ENCODE measurements at regions not wholly inside any gene's neighbourhood (a gene's known extent, or its start where the extent isn't known, plus 50 kb on each side); places are given as distances from the start of the nearest gene placed in this dataset.

DNA sequence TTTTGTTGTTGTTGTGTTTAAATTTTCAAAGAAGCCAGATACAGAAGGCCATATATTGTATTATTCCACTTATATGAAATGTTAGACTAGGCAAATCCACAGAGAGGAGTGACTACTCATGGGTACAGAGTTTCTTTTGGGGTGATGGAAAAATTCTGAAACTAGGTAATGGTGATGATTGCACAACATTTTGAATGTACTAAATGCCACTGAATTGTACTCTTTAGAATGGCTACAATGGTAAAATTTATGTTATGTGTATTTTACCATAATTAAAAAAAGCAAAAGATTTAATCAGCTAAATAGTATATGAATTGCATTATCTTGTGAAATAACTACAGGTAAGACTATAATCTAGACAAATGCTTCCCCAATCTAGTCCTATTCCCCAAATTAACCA is 733.6 kb upstream of the TMEM132C start:
- no peak for DNase-seq (ENCODE audit: low spot score)

DNA sequence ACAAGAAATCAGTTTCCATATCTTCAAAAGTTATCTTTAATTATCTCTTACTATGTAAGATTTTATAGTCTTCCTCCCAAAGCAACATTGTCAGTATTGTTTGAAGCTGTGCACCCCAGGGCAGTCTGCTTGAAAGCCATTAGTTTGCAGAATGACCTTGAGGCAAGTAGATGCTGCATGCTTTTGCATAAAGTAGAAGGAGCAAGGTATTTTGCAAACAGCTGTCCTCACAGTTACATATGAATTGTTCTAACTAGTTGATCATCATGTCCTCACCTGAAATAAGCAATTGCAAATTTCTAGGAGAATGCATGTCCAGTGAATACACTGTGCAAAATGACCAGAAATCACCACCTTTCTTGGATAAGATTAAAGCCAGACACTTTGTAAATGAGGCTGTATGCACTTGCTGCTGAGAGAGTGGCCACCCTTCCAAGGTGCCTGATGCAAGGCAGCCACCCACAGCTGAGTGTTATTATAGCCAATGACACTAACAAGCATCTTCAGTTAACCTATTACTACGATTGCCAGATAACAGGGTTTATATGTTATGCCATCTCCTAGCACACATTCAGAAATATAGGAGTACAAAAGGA is 730.0 kb upstream of the TMEM132C start:
- no peak for DNase-seq (ENCODE audit: low spot score)

DNA sequence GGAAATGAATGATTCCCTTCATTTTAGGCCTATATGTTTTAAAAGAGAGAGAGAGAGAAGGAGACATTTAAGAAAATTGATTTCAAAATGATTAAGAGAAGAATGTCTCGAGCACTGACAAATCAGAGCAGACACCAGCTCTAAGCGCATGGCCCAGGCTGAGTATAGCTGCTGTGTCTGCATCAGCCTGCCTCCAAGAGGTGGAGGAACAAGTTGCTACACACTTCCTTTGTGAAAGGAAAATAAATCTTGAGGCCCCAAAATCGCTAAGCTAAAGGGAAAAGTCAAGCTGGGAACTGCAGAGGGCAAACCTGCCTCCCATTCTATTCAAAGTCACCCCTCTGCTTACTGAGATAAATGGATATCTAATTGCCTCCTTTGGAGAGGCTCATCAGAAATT is 728.7 kb upstream of the TMEM132C start:
- DNase-seq (ENCODE audit: low spot score), result no peak

DNA sequence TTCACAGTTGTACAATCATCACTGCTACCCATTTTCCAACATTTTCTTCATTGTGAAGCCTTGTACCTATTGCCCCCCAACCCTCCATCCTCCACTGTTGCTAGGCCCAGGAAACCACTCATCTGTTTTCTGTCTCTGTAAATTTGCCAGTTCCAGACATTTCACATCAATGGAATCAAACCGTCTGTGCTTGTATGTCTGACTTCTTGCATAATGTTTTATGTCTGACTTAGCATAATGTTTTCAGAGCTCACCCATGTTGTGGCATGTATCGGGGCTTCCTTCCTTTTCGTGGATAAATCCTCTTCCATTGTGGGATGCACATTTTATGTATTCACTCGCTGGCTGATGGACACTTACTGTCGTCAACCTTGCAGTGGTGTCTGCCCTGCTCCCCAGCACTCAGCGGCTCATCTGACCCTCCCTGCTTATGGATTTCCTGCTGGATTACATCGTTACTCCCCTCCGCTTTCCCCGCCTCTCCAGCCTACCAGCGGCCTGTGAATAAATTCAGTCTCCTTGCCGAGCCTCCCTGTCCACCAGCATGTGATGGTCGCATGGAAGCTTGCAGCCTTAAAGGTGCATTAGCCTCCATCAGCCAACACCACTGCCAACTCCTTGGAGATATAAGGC is 727.6 kb upstream of the TMEM132C start:
- no peak for DNase-seq (ENCODE audit: low spot score)

DNA sequence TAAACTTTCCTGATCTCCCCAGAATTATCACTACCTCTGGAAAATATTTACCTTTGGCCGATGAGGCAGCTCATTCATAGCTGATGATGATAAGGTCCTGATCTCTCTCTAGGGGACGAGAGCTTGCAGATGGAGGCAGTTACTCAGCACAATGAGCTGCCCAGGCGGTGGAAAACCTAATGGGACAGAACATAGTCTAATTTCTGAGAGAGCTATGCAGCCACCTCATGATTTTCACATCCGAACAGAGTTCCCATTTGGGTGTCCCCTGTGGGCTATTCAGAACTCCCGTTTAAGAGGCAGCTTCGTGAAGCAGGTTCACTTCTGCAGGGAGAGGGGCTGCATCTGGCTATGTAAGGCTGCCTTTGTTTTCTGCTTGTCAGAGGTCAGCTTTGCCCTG is 724.6 kb upstream of the TMEM132C start:
- no peak for DNase-seq (ENCODE audit: low spot score)

DNA sequence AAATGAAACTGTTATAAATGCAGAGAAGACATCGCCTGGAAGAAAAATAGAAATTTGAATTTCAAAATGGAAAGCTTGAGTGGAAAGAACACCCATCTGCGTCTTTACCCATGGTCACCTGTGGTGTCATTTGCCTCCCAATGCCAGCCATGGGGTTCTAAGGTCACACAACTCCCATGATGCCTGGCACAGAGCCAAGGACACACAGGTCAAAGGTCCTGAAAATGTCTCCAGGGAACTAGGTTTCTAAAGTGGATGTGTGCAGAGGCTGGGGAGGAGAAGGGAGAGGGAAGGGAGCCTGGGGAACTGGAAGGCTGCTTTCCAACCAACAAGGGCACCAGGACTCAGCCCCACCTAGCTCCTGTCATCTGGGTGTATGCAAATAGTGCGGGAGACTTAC is 724.0 kb upstream of the TMEM132C start:
- no peak for DNase-seq (ENCODE audit: low spot score)

DNA sequence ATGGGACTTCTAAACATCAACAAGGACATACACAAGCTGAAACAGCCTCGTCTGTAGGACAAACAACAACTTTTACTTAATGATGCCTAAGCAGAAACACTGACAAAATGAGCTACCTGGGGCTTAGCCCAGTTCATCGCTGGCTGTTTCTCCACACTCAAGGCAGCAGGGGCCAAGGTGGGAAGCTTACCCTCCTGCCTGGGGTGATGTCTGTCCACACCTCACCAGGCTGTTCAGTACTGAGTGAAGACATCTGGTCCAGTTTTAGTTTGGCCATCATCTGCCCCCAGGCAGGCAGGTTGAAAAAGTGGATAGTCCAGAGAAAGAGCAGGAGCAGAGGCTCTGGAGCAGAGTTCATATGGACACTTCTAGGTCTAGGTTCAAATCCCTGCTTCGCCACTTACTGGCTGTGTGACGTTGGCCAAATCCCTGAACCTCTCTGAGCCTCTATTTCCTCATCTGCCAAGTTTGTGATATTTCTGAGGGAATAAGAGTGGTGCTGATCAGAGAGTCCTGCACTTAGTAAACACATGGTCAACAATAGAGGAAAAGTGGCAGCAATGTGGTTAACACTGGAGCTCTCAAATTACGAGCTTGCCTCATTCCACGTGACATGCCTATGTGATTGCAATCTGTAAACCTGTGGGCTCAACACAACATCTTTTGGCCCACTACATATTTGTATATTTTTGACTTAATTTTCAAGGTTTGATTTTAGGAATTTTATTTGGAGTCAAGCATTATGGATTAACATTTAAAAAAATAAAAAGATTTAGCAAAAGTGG is 720.1 kb upstream of the TMEM132C start:
- no peak for DNase-seq (ENCODE audit: low spot score)

DNA sequence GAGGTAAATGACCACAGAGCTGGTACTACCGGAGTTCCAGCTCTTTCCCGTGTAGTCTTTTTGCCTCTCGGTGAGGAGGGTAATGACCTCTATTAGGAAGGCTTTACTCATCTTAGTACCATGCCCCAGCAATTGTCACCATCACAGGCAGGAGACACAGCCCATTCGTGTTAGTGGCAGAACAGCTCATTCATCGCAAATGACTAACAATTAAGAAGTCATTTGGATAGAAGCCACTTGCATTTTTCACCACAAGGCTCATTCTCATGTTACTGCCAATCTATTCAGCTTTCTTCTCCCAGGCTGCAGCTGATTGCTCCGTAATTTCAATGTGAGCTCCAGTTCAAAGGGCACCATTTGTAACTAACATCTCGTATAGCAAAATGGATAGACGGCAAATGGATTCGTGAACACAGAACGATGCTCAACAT is 718.8 kb upstream of the TMEM132C start:
- DNase-seq (ENCODE audit: low spot score), result peak; percentile 11

DNA sequence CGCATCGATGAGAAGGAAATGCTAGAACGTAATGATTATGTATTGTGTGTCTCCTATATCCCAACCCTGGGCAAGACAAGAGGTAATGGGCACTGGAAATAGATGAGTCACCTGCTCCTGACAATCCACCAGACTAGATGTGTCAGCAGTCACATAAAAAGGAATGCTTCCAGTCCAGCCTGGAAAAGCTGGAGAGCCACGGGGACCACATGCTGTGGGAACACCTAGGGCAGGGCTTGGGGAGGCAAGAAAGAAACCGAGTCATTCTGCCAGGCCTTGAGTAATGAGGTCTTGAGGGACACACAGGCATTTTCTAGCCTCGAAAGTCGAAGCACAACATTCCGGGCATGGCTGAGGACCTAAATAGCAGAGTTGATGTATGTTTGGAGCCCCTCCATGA is 716.7 kb upstream of the TMEM132C start:
- peak; percentile 20 for DNase-seq (ENCODE audit: low spot score)

DNA sequence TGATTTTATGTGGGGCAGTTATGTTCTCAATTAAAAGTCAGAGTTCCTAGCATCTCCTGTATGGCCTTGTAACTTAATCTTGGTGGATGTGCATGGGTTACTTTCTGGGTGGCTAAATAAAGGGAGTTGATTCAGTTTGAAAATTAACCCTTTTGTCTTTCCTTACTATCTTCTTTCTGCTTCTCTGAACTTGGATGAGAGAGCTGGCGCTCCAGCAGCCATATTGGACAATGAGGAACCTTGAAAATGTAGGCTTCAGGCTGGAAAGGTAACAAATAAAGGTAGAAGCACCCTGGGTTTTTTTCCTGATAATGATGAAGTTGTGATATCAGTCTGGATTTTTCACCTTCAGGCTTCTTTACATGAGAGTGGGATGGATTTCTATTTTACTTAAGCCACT is 714.1 kb upstream of the TMEM132C start:
- no peak for DNase-seq (ENCODE audit: low spot score)

DNA sequence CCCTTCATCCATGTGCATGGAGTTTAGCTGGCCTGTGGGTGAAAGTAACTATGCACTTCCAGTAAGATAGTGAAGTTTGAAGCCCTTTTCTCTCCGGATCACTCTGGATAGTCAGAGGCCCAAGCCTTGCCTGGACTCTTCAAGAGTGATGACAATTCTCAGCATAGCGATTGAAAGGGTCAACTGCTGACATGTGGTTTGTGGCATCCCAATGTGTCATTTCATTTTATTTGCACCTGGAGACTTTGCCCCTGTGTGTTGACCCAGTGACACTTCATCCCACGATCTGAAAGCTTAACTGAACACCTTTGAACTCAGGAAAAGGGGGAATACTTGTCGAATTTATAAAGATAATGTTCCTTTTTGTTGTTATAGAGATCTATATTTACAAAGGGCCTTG is 711.9 kb upstream of the TMEM132C start:
- no peak for DNase-seq (ENCODE audit: low spot score)

DNA sequence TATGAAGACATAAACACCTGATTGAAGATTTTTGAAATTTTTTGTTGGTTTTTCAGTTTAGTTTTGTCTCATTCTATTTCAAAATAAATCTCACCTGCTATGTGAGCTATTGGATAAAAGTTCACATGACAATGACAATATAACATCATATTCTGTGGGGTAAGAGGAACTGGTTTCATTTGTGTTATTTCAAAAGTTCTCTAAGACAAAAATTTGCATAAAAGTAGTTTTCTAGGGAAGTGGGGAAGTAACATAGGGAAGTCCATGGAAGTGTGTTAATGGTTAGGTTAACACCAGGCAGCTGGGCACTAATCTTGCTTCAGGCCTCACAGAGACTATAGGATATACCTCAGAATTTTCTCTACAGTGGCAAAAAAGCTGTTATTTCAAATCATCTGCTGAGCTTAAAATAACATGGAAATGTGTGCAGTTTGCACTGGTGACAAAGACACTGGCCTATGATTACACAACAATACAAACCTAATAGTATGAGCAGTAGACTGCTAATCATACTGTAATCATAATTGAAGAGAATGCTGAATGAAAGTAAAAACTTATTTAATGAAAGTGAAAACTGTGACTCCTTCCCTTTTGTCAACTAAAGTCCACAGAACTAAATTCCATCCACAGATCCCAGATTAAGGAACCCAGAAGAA is 710.6 kb upstream of the TMEM132C start:
- no peak for DNase-seq (ENCODE audit: low spot score)

DNA sequence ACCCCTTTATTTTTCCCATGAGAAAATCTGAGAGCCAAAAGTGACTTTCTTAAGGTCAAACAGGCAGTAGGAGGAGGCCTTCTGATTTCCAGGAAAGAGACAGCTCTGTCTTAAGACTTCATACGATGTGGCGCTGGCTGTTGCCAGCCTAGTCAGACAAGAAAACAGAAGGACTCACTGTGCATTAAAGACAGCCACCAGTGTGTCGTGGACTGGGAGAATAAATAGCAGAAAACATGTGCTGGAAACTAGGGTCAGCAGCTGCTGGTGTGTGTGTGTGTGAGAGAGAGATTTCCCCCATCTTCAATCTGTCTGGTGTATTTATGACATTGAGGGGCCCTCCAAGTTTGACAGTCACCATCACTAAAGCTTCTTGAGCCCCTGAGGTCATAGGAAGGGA is 708.6 kb upstream of the TMEM132C start:
- DNase-seq (ENCODE audit: low spot score), result no peak

DNA sequence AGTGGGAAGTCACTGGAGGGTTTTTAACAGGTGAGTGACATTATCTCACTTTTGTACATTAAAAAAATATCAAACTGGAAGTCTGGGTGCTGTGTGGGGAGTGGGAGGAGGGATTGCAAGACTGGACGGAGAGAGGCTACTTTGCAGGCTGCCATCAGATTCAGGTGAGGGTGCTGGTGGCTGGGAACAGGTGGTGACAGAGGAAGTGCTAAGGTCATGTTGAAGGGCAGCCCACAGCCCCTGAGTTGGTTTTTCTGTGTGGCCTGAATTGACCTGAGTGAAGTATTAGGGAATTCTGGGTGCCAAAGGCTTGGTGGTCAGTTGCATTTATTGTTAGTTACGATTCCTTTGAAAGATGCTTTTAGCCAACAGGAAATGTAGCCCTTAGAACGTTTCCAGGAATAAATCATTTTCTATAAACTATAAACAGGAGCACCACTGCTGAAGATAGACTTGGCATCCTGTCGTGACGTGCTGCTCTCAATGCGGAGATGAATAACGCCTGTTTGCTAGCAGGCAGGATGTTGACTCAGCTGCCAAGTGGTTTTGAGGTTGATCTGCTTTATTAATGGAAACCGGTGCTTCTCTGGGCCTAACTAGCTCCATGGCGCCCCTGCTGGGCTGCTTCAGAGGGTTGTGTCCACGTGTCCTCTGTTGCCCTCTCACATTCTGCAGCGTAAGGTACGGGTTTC is 707.5 kb upstream of the TMEM132C start:
- DNase-seq (ENCODE audit: low spot score), result peak; percentile 95

DNA sequence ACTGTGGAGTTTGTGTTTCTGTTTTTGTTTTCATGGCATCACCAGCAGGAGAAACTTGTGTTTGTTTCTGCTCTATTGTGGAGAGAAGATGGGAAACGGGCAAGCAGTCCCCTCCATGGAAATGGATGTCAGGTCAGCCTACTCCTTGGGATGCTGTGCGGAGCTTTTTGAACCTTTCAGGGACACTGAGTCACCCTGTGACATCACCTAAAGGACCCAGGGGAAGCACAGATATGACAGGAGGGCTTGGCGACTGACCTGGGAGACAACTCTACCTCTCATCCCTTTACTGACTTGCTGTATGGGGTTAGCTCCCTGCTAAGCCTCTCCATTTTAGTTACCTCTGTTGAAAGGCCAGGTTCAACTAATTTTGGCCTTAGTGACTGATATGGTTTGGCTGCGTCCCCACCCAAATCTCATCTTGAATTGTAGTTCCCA is 706.9 kb upstream of the TMEM132C start:
- no peak for DNase-seq (ENCODE audit: low spot score)

DNA sequence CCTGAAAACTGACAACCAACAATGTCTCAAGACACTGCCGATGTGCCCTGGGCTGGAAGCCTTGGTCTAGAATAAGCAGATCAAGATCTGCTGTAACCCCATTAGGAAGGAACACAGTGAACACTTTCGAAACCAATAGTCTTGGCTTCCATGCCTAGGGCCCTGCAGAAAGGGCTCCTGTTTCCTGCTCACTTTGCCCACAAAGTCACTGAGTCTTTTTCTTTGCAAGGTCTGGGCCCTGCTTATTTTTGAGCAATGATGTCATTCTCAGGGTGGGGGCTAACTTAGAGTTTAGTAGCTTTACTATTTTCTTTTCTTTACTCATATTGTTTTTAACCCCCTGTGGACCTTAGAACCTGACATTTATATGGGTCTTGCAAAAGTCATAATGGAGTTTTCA is 704.2 kb upstream of the TMEM132C start:
- DNase-seq (ENCODE audit: low spot score), result no peak

DNA sequence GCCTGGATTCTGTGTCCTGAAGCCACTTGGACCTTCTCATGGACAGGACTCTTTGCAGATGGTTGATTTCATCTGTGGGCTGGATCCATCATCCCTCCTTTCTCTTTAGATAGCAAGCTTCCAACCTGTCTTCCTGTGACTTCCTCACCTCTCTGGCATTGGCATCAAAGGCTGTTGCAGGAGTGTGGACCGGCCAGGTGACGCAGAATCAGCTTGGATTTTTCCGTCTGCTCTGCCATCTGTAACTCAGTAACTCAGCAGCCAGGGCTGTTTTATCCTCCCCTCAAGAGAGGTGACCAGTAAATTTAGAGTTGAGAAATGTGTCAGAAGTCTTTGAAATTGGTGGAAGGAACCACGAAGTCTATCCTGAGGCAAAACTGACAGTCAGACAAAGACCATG is 701.7 kb upstream of the TMEM132C start:
- DNase-seq (ENCODE audit: low spot score), result no peak

DNA sequence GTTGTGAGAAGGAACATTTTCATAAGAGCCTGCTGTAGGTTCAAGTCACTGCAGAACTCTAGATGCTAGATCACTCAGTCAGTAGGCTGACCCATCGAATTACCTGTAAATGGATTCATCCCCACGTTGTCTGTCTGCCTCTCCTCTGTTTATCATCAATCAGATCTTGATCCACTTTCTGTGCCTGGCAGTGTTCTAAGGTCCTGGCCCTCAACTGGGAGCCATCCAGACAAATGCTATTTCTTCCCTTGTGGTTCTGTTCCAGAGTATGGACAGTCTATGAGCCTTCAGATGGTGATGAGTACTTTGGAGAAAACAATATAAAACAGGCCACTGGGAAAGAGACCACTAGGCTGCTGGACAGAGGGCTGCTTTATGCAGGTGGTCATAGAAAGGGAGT is 699.4 kb upstream of the TMEM132C start:
- DNase-seq (ENCODE audit: low spot score), result no peak

DNA sequence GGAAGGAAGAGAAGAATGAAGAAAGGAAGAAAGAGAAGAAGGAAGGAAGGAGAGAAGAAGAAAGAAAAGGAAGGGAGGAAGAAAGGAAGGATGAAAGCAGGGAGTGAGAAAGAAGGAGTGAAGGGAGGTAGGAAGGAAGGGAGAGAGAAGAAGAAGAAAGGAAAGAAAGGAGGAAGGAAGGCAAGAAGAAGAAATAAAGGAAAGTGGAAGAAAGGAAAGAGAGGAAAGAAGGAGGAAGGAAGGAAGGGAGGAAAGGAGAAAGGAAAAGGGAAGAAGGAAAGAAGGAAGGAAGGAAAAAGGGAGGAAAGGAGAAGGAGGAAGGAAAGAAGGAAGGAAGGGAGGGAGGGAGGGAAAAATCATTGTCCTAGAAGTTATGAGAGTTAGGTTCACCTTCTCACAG is 696.6 kb upstream of the TMEM132C start:
- DNase-seq (ENCODE audit: low spot score), result no peak

DNA sequence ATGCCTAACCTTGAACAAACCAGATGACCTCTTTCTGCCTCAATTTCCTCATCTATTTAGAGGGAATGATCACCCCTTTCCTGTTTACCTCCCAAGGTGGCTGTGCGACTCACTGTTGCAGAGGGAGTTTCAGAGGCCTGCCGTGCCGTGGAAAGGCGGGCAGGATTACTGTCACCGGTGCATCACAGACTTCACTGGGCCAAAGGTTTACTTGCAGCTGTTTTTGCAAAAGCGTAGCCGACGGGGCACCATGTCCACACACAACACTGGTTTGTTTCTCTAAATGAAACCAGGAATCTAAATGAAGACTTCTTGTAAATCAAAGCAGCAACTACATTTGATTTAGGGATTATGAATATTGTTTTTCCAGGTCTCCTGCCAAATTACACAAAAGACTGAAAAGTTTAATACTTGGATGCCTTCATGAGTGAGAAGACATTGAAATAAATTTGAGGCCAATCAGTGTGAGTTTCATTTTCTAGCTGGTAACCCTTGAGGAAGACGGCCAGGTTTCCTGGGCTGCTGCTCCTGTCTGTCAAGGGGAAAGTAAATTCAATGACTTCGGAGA is 696.1 kb upstream of the TMEM132C start:
- DNase-seq (ENCODE audit: low spot score), result no peak

DNA sequence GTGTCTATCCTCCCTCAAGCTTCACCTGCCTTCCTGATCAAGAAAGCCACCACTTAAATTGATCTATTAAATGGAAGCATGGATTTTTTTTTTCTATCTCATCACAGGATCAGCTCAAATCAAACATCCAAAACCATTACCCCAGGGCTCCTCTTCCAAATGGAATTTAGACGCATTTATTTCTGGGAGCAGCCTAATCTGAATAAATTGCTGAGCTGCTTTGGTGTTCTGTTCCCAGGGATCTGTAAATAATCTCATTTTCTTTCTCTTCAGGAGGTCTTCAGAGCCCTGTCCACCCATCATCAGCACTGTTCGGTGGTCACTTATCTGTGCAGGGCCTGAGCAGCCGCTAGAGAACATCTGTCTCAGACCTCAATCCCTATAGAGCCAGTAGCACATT is 695.4 kb upstream of the TMEM132C start:
- no peak for DNase-seq (ENCODE audit: low spot score)

DNA sequence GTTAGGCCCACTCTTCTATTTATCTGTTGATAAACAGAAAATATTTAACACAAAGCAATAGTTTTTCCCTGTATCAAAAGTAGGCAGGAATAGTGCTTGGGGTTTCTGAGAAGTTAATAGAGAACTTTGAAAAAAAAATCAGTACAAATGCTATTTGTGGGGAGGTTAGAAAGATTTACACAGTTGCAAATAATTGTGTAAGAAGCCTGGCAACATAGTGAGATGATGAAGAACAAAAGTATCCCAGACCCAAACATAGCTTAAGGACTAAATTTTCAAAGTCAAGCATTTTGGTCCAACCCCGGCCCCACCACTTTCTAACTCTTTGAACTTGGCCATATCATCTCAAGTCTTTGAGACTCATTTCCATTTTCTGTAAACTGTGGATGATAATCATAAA is 687.5 kb upstream of the TMEM132C start:
- no peak for DNase-seq (ENCODE audit: low spot score)
